ENCODE measurements at regions not wholly inside any gene's neighbourhood (a gene's known extent, or its start where the extent isn't known, plus 50 kb on each side); places are given as distances from the start of the nearest gene placed in this dataset.

GRCh38 chr9:107087222-107087621 is 195.9 kb upstream of the RAD23B start:
- no peaks in the 10 kb centered on the region for H3K9me3 ChIP-seq (ENCODE audit: low read length)
- no peak overlapping the region for H3K4me2 ChIP-seq (ENCODE audit: low read depth, low read length, poor library complexity, severe bottlenecking)
- no peaks in the 10 kb centered on the region for H4K20me1 ChIP-seq (ENCODE audit: insufficient read depth, low read depth, low read length)
- H3K27me3 ChIP-seq (ENCODE audit: low read length) = no peaks in the 10 kb centered on the region
- H3K79me2 ChIP-seq (ENCODE audit: low read length) = no peaks in the 10 kb centered on the region
- no peak for DNase-seq
- H2AFZ ChIP-seq (ENCODE audit: low read length) = no peak overlapping the region
- no peak overlapping the region for H3K4me3 ChIP-seq (ENCODE audit: low read length)
- no peaks in the 10 kb centered on the region for H3K36me3 ChIP-seq (ENCODE audit: insufficient read depth, low read length)
- no peaks in the 10 kb centered on the region for H3K9me2 ChIP-seq (replicated peaks; ENCODE audit: insufficient read depth, low read length)
- no peak overlapping the region for H3K27ac ChIP-seq (ENCODE audit: low read length)
- no peak overlapping the region for H3K9ac ChIP-seq (ENCODE audit: low read length)
- no peaks in the 10 kb centered on the region for H3K4me1 ChIP-seq (ENCODE audit: low read length)

- H3K9me2 ChIP-seq (replicated peaks; ENCODE audit: insufficient read depth, low read length) = no peaks in the 10 kb centered on the region
- H3K4me2 ChIP-seq (ENCODE audit: low read depth, low read length, poor library complexity, severe bottlenecking) = no peak overlapping the region
These were observed 192.9 kb upstream of the RAD23B start for GRCh38 chr9:107090218-107090617.

GRCh38 chr9:107093365-107094060 is 189.6 kb upstream of the RAD23B start:
- no peaks in the 10 kb centered on the region for H3K79me2 ChIP-seq (ENCODE audit: low read length)
- no peaks in the 10 kb centered on the region for H3K27me3 ChIP-seq (ENCODE audit: low read length)
- no peak overlapping the region for H3K9ac ChIP-seq (ENCODE audit: low read length)
- H3K4me3 ChIP-seq (ENCODE audit: low read length) = no peak overlapping the region
- no peaks in the 10 kb centered on the region for H3K9me2 ChIP-seq (replicated peaks; ENCODE audit: insufficient read depth, low read length)
- H3K27ac ChIP-seq (ENCODE audit: low read length) = no peak overlapping the region
- DNase-seq = no peak
- no peaks in the 10 kb centered on the region for H3K9me3 ChIP-seq (ENCODE audit: low read length)
- H4K20me1 ChIP-seq (ENCODE audit: insufficient read depth, low read depth, low read length) = no peaks in the 10 kb centered on the region
- H3K4me1 ChIP-seq (ENCODE audit: low read length) = no peaks in the 10 kb centered on the region
- no peaks in the 10 kb centered on the region for H3K36me3 ChIP-seq (ENCODE audit: insufficient read depth, low read length)
- no peak overlapping the region for H3K4me2 ChIP-seq (ENCODE audit: low read depth, low read length, poor library complexity, severe bottlenecking)
- H2AFZ ChIP-seq (ENCODE audit: low read length) = no peak overlapping the region

More at GRCh38 chr9:107090218-107090617, 192.9 kb upstream of the RAD23B start:
- H3K36me3 ChIP-seq (ENCODE audit: insufficient read depth, low read length) = no peaks in the 10 kb centered on the region
- DNase-seq = no peak
- H3K27me3 ChIP-seq (ENCODE audit: low read length) = no peaks in the 10 kb centered on the region
- H3K4me1 ChIP-seq (ENCODE audit: low read length) = no peaks in the 10 kb centered on the region
- H2AFZ ChIP-seq (ENCODE audit: low read length) = no peak overlapping the region
- no peak overlapping the region for H3K27ac ChIP-seq (ENCODE audit: low read length)
- no peaks in the 10 kb centered on the region for H3K79me2 ChIP-seq (ENCODE audit: low read length)
- no peaks in the 10 kb centered on the region for H4K20me1 ChIP-seq (ENCODE audit: insufficient read depth, low read depth, low read length)
- no peaks in the 10 kb centered on the region for H3K9me3 ChIP-seq (ENCODE audit: low read length)
- no peak overlapping the region for H3K4me3 ChIP-seq (ENCODE audit: low read length)
- no peak overlapping the region for H3K9ac ChIP-seq (ENCODE audit: low read length)

GRCh38 chr9:107094370-107094769 is 188.7 kb upstream of the RAD23B start:
- Histone ChIP-seq H3K9ac (ENCODE audit: low read length) (no peak overlapping the region), H3K79me2 (ENCODE audit: low read length) (no peaks in the 10 kb centered on the region), H3K36me3 (ENCODE audit: insufficient read depth, low read length) (no peaks in the 10 kb centered on the region), H4K20me1 (ENCODE audit: insufficient read depth, low read depth, low read length) (no peaks in the 10 kb centered on the region), H3K27me3 (ENCODE audit: low read length) (no peaks in the 10 kb centered on the region), H2AFZ (ENCODE audit: low read length) (no peak overlapping the region), H3K9me3 (ENCODE audit: low read length) (no peaks in the 10 kb centered on the region), H3K4me3 (ENCODE audit: low read length) (no peak overlapping the region), H3K27ac (ENCODE audit: low read length) (no peak overlapping the region), H3K4me1 (ENCODE audit: low read length) (no peaks in the 10 kb centered on the region), H3K9me2 (replicated peaks; ENCODE audit: insufficient read depth, low read length) (no peaks in the 10 kb centered on the region), H3K4me2 (ENCODE audit: low read depth, low read length, poor library complexity, severe bottlenecking) (no peak overlapping the region)
- no peak for DNase-seq

- no peak for DNase-seq
- no peaks in the 10 kb centered on the region for H3K36me3 ChIP-seq (ENCODE audit: insufficient read depth, low read length)
- no peak overlapping the region for H3K4me3 ChIP-seq (ENCODE audit: low read length)
- no peaks in the 10 kb centered on the region for H3K27me3 ChIP-seq (ENCODE audit: low read length)
- H4K20me1 ChIP-seq (ENCODE audit: insufficient read depth, low read depth, low read length) = no peaks in the 10 kb centered on the region
- H3K9ac ChIP-seq (ENCODE audit: low read length) = no peak overlapping the region
- no peak overlapping the region for H3K4me2 ChIP-seq (ENCODE audit: low read depth, low read length, poor library complexity, severe bottlenecking)
- no peaks in the 10 kb centered on the region for H3K4me1 ChIP-seq (ENCODE audit: low read length)
- H3K27ac ChIP-seq (ENCODE audit: low read length) = no peak overlapping the region
- no peaks in the 10 kb centered on the region for H3K9me2 ChIP-seq (replicated peaks; ENCODE audit: insufficient read depth, low read length)
- no peak overlapping the region for H2AFZ ChIP-seq (ENCODE audit: low read length)
- H3K9me3 ChIP-seq (ENCODE audit: low read length) = no peaks in the 10 kb centered on the region
- no peaks in the 10 kb centered on the region for H3K79me2 ChIP-seq (ENCODE audit: low read length)
These were observed 182.5 kb upstream of the RAD23B start for GRCh38 chr9:107100591-107100990.

GRCh38 chr9:107102011-107102410 is 181.1 kb upstream of the RAD23B start:
- H3K9me3 ChIP-seq (ENCODE audit: low read length) = no peaks in the 10 kb centered on the region
- DNase-seq = no peak
- H3K27ac ChIP-seq (ENCODE audit: low read length) = no peak overlapping the region
- H3K4me3 ChIP-seq (ENCODE audit: low read length) = no peak overlapping the region
- H4K20me1 ChIP-seq (ENCODE audit: insufficient read depth, low read depth, low read length) = no peaks in the 10 kb centered on the region
- no peaks in the 10 kb centered on the region for H3K9me2 ChIP-seq (replicated peaks; ENCODE audit: insufficient read depth, low read length)
- H3K36me3 ChIP-seq (ENCODE audit: insufficient read depth, low read length) = no peaks in the 10 kb centered on the region
- no peak overlapping the region for H2AFZ ChIP-seq (ENCODE audit: low read length)
- no peaks in the 10 kb centered on the region for H3K79me2 ChIP-seq (ENCODE audit: low read length)
- H3K4me1 ChIP-seq (ENCODE audit: low read length) = no peaks in the 10 kb centered on the region
- no peak overlapping the region for H3K4me2 ChIP-seq (ENCODE audit: low read depth, low read length, poor library complexity, severe bottlenecking)
- H3K9ac ChIP-seq (ENCODE audit: low read length) = no peak overlapping the region
- no peaks in the 10 kb centered on the region for H3K27me3 ChIP-seq (ENCODE audit: low read length)

- Histone ChIP-seq H3K4me2 (ENCODE audit: low read depth, low read length, poor library complexity, severe bottlenecking) (no peak overlapping the region), H3K9me3 (ENCODE audit: low read length) (no peaks in the 10 kb centered on the region), H3K27me3 (ENCODE audit: low read length) (no peaks in the 10 kb centered on the region), H3K4me3 (ENCODE audit: low read length) (no peak overlapping the region), H2AFZ (ENCODE audit: low read length) (no peak overlapping the region), H4K20me1 (ENCODE audit: insufficient read depth, low read depth, low read length) (no peaks in the 10 kb centered on the region), H3K4me1 (ENCODE audit: low read length) (no peaks in the 10 kb centered on the region), H3K9ac (ENCODE audit: low read length) (no peak overlapping the region), H3K9me2 (replicated peaks; ENCODE audit: insufficient read depth, low read length) (no peaks in the 10 kb centered on the region), H3K27ac (ENCODE audit: low read length) (no peak overlapping the region), H3K36me3 (ENCODE audit: insufficient read depth, low read length) (no peaks in the 10 kb centered on the region), H3K79me2 (ENCODE audit: low read length) (no peaks in the 10 kb centered on the region)
- DNase-seq = no peak
These were observed 179.5 kb upstream of the RAD23B start for GRCh38 chr9:107103621-107104020.

- Histone ChIP-seq H3K4me2 (ENCODE audit: low read depth, low read length, poor library complexity, severe bottlenecking) (no peak overlapping the region), H3K4me1 (ENCODE audit: low read length) (no peaks in the 10 kb centered on the region), H2AFZ (ENCODE audit: low read length) (no peak overlapping the region), H3K79me2 (ENCODE audit: low read length) (no peaks in the 10 kb centered on the region), H3K4me3 (ENCODE audit: low read length) (no peak overlapping the region), H3K27me3 (ENCODE audit: low read length) (no peaks in the 10 kb centered on the region), H3K36me3 (ENCODE audit: insufficient read depth, low read length) (no peaks in the 10 kb centered on the region), H3K9me2 (replicated peaks; ENCODE audit: insufficient read depth, low read length) (no peaks in the 10 kb centered on the region), H4K20me1 (ENCODE audit: insufficient read depth, low read depth, low read length) (no peaks in the 10 kb centered on the region), H3K9me3 (ENCODE audit: low read length) (no peaks in the 10 kb centered on the region), H3K27ac (ENCODE audit: low read length) (no peak overlapping the region), H3K9ac (ENCODE audit: low read length) (no peak overlapping the region)
- no peak for DNase-seq
These were observed 177.3 kb upstream of the RAD23B start for GRCh38 chr9:107105784-107106183.
